Neural cell (in vitro differentiated cells): ENCODE measurements at regions not wholly inside any gene's neighbourhood (a gene's known extent, or its start where the extent isn't known, plus 50 kb on each side); places are given as distances from the start of the nearest gene placed in this dataset.

Experiments
- H2AFZ ChIP-seq: fragments of 200-600, 300-800 bp; sonication (generic), shearing (Covaris generic); 2 replicates; pipeline ENCODE4 v1.6.0; 2014; ENCODE audit warnings: low read depth, mild to moderate bottlenecking, antibody characterized with exemption, low read length, moderate library complexity
- H3F3A ChIP-seq: fragments of 200-600 bp; shearing (Covaris generic); 2 replicates; pipeline ENCODE4 v1.6.1; 2016; ENCODE audit warnings: mild to moderate bottlenecking, moderate library complexity, mixed read lengths, antibody characterized with exemption, low read length; ENCODE audit not compliant: insufficient read depth, poor library complexity, severe bottlenecking
- H3K27ac ChIP-seq: fragments of 200-600, 300-800 bp; sonication (generic), shearing (Covaris generic); 2 replicates; pipeline ENCODE4 v1.5.1; 2014; ENCODE audit warnings: mild to moderate bottlenecking, low read length, moderate library complexity
- H3K27me3 ChIP-seq: fragments of 300-800, 200-600 bp; sonication (generic), shearing (Covaris generic); 2 replicates; pipeline ENCODE4 v1.6.0; 2014; ENCODE audit warnings: mild to moderate bottlenecking, low read depth, low read length, moderate library complexity; ENCODE audit not compliant: insufficient read depth
- H3K36me3 ChIP-seq: fragments of 300-800, 200-600 bp; sonication (generic), shearing (Covaris generic); 2 replicates; pipeline ENCODE4 v1.5.1; 2014; ENCODE audit warnings: mild to moderate bottlenecking, antibody characterized with exemption, low read length, moderate library complexity; ENCODE audit not compliant: insufficient read depth
- H3K4me2 ChIP-seq: fragments of 300-800, 200-600 bp; sonication (generic), shearing (Covaris generic); 2 replicates; pipeline ENCODE4 v1.6.0; 2014; ENCODE audit warnings: mild to moderate bottlenecking, low read length
- H3K4me3 ChIP-seq: fragments of 300-800, 200-600 bp; sonication (generic), shearing (Covaris generic); 2 replicates; pipeline ENCODE4 v1.5.1; 2014; ENCODE audit warnings: mild to moderate bottlenecking, low read length, moderate library complexity
- H3K79me2 ChIP-seq: fragments of 200-600 bp; shearing (Covaris generic); replicated peaks from 2 replicates; pipeline ENCODE4 v1.6.0; 2014; ENCODE audit warnings: mild to moderate bottlenecking, low read length, moderate library complexity; ENCODE audit not compliant: insufficient read depth
- H3K9ac ChIP-seq: fragments of 300-800, 200-600 bp; sonication (generic), shearing (Covaris generic); 2 replicates; pipeline ENCODE4 v1.6.1; 2016; ENCODE audit warnings: mild to moderate bottlenecking, low read length, mixed read lengths
- H3K9me2 ChIP-seq: fragments of 200-600 bp; shearing (Covaris generic); 2 replicates; pipeline ENCODE4 v1.6.1; 2016; ENCODE audit warnings: mild to moderate bottlenecking, low read length, mixed read lengths; ENCODE audit not compliant: insufficient read depth
- H3K9me3 ChIP-seq: fragments of 200-600, 300-800 bp; sonication (generic), shearing (Covaris generic); 2 replicates; pipeline ENCODE4 v1.6.1; 2016; ENCODE audit warnings: mild to moderate bottlenecking, mixed run types, low read length, moderate library complexity, mixed read lengths
- H4K20me1 ChIP-seq: fragments of 200-600 bp; shearing (Covaris generic); 2 replicates; pipeline ENCODE4 v1.6.1; 2016; ENCODE audit warnings: mild to moderate bottlenecking, mixed run types; ENCODE audit not compliant: insufficient read depth
- CTCF ChIP-seq: fragments of 450-650 bp; IDR thresholded peaks from 2 replicates; pipeline ENCODE4 v1.5.1; 2014; ENCODE audit warnings: antibody characterized with exemption, mild to moderate bottlenecking, moderate library complexity; ENCODE audit not compliant: poor library complexity, severe bottlenecking
- EP300 ChIP-seq: fragments of 450-650 bp; conservative IDR thresholded peaks from 2 replicates; pipeline ENCODE4 v1.6.1; 2014; ENCODE audit warnings: antibody characterized with exemption, mild to moderate bottlenecking, moderate library complexity; ENCODE audit not compliant: poor library complexity, severe bottlenecking
- EZH2 ChIP-seq: fragments of 200-600, 300-800 bp; shearing (Covaris generic), sonication (generic); IDR thresholded peaks from 2 replicates; pipeline ENCODE4 v1.6.1; 2014; ENCODE audit warnings: antibody characterized with exemption, low read length, borderline replicate concordance, mild to moderate bottlenecking; ENCODE audit not compliant: insufficient read depth, poor library complexity, severe bottlenecking
- MXI1 ChIP-seq: fragments of 450-650 bp; conservative IDR thresholded peaks from 2 replicates; pipeline ENCODE4 v1.6.1; 2014; ENCODE audit warnings: antibody characterized with exemption, mild to moderate bottlenecking; ENCODE audit not compliant: poor library complexity, severe bottlenecking
- POLR2AphosphoS5 ChIP-seq: IDR thresholded peaks from 2 replicates; pipeline ENCODE4 v1.6.1; 2012
- RAD21 ChIP-seq: fragments of 450-650 bp; conservative IDR thresholded peaks from 2 replicates; pipeline ENCODE4 v1.6.1; 2014; ENCODE audit warnings: antibody characterized with exemption, mild to moderate bottlenecking, moderate library complexity
- REST ChIP-seq: IDR thresholded peaks from 2 replicates; pipeline ENCODE4 v1.6.1; 2012; ENCODE audit warnings: borderline replicate concordance
- SMC3 ChIP-seq: fragments of 450-650 bp; conservative IDR thresholded peaks from 2 replicates; pipeline ENCODE4 v1.6.1; 2014; ENCODE audit warnings: antibody characterized with exemption, mild to moderate bottlenecking, moderate library complexity; ENCODE audit not compliant: poor library complexity
- TAF1 ChIP-seq: IDR thresholded peaks from 2 replicates; pipeline ENCODE4 v1.6.1; 2012; ENCODE audit warnings: low read depth

- no peak overlapping the region for H3K4me2 ChIP-seq
- no peak overlapping the region for H3K4me3 ChIP-seq
- H3K27ac ChIP-seq, result no peak overlapping the region
- H3K79me2 ChIP-seq, result no peaks in the 10 kb centered on the region
- no peak for TF ChIP-seq RAD21
- TF ChIP-seq EZH2, result no peak
- no peak for TF ChIP-seq POLR2AphosphoS5
- TF ChIP-seq CTCF, result no peak
- no peak for TF ChIP-seq REST
- TF ChIP-seq SMC3, result no peak
- TF ChIP-seq EP300, result no peak
- no peak for TF ChIP-seq MXI1
- TF ChIP-seq TAF1, result no peak
- no peaks in the 10 kb centered on the region for H3K9me3 ChIP-seq
- no peaks in the 10 kb centered on the region for H3K36me3 ChIP-seq
- H3K9me2 ChIP-seq, result no peaks in the 10 kb centered on the region
- H4K20me1 ChIP-seq, result no peaks in the 10 kb centered on the region
- H3F3A ChIP-seq, result no peaks in the 10 kb centered on the region
- H3K9ac ChIP-seq, result no peak overlapping the region
- no peak overlapping the region for H2AFZ ChIP-seq
- no peaks in the 10 kb centered on the region for H3K27me3 ChIP-seq
Observed at GRCh38 chr9:73402081-73403028, 250.7 kb downstream of the ANXA1 start.

- Histone ChIP-seq H3K9me2 (no peaks in the 10 kb centered on the region), H3K4me3 (no peak overlapping the region), H2AFZ (no peak overlapping the region), H3K9me3 (no peaks in the 10 kb centered on the region), H3K9ac (no peak overlapping the region), H4K20me1 (no peaks in the 10 kb centered on the region), H3K27me3 (no peaks in the 10 kb centered on the region), H3K36me3 (no peaks in the 10 kb centered on the region), H3K4me2 (no peak overlapping the region), H3K27ac (no peak overlapping the region), H3K79me2 (no peaks in the 10 kb centered on the region), H3F3A (no peaks in the 10 kb centered on the region)
- TF ChIP-seq MXI1, result no peak
- TF ChIP-seq POLR2AphosphoS5, result no peak
- no peak for TF ChIP-seq CTCF
- no peak for TF ChIP-seq SMC3
- TF ChIP-seq EP300, result no peak
- no peak for TF ChIP-seq REST
- no peak for TF ChIP-seq RAD21
- TF ChIP-seq TAF1, result no peak
- TF ChIP-seq EZH2, result no peak
Observed at GRCh38 chr9:73411494-73411893, 259.8 kb downstream of the ANXA1 start.
